AG10803 (cell line): ENCODE measurements at regions not wholly inside any gene's neighbourhood (a gene's known extent, or its start where the extent isn't known, plus 50 kb on each side); places are given as distances from the start of the nearest gene placed in this dataset.

Experiments
- DNase-seq: peaks from one replicate; pipeline ENCODE4 v3.0.0; 2010; ENCODE audit warnings: low read depth
- H3K4me3 ChIP-seq: 2 replicates; pipeline ENCODE4 v1.5.1; 2011; ENCODE audit warnings: mild to moderate bottlenecking, low read length, control low read depth
- CTCF ChIP-seq: conservative IDR thresholded peaks from 2 replicates; pipeline ENCODE4 v1.5.1; 2011; ENCODE audit warnings: mild to moderate bottlenecking, low read length, control low read depth, inconsistent platforms

- no peak for DNase-seq
- H3K4me3 ChIP-seq = no peak overlapping the region
- TF ChIP-seq CTCF = no peak
These were observed 480.0 kb downstream of the TOX3 start for GRCh38 chr16:52066962-52067361.

GRCh38 chr16:52056259-52056658 is 490.7 kb downstream of the TOX3 start:
- no peak for DNase-seq
- H3K4me3 ChIP-seq = no peak overlapping the region
- TF ChIP-seq CTCF = no peak

- TF ChIP-seq CTCF = no peak
- no peak for DNase-seq
- H3K4me3 ChIP-seq = no peak overlapping the region
These were observed 491.6 kb downstream of the TOX3 start for GRCh38 chr16:52055381-52055780.

DNA sequence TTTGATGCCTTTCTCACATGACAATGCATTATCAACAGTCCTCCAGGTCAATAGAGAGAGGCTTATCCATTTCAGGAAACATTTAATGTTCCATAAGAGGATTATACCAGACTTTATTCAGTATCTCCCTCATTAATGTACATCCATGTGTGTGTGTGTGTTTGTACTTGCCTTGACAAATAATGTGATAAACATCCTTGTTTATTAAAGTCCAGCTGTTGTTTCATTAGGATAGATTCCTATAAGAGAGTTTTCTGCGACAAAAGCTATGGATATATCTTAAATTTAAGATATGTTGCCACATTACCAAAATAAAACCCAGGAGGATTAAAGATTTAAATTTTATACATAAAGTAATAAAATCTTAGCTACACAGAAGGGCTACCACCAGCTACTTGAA is 492.6 kb downstream of the TOX3 start:
- DNase-seq = no peak
- no peak for TF ChIP-seq CTCF
- no peak overlapping the region for H3K4me3 ChIP-seq

- no peak for DNase-seq
- H3K4me3 ChIP-seq = no peak overlapping the region
- no peak for TF ChIP-seq CTCF
These were observed 494.1 kb downstream of the TOX3 start for GRCh38 chr16:52052818-52053217.

- no peak for TF ChIP-seq CTCF
- DNase-seq = no peak
- H3K4me3 ChIP-seq = no peak overlapping the region
These were observed 495.4 kb downstream of the TOX3 start for GRCh38 chr16:52051414-52052172.

GRCh38 chr16:52050418-52050817 is 496.5 kb downstream of the TOX3 start:
- no peak for DNase-seq

More at GRCh38 chr16:52050418-52050817, 496.5 kb downstream of the TOX3 start:
- no peak overlapping the region for H3K4me3 ChIP-seq
- TF ChIP-seq CTCF = no peak
